SK-N-SH treated with all-trans-retinoic acid at 6 μM for 48 hours (cell line): ENCODE measurements at regions not wholly inside any gene's neighbourhood (a gene's known extent, or its start where the extent isn't known, plus 50 kb on each side); places are given as distances from the start of the nearest gene placed in this dataset.

Source experiments
- ARNTL ChIP-seq: fragments of 450-650 bp; formaldehyde crosslinking; IDR thresholded peaks from 2 replicates; pipeline ENCODE4 v1.5.0; 2020; ENCODE audit warnings: low read depth, mild to moderate bottlenecking, moderate library complexity, borderline replicate concordance
- CSDC2 ChIP-seq: fragments of 250-450 bp; sonication (Bioruptor Pico); IDR thresholded peaks from 2 replicates; pipeline ENCODE4 v1.5.0; 2020; ENCODE audit warnings: mild to moderate bottlenecking, moderate library complexity
- ESRRG ChIP-seq: fragments of 250-450 bp; sonication (Bioruptor Pico); IDR thresholded peaks from 2 replicates; pipeline ENCODE4 v1.6.1; 2021; ENCODE audit warnings: mild to moderate bottlenecking
- GLIS3 ChIP-seq: fragments of 250-450 bp; sonication (Bioruptor Pico); IDR thresholded peaks from 2 replicates; pipeline ENCODE4 v1.5.0; 2020; ENCODE audit warnings: mild to moderate bottlenecking, moderate library complexity
- ISL1 ChIP-seq: fragments of 250-450 bp; sonication (Bioruptor Pico); IDR thresholded peaks from 2 replicates; pipeline ENCODE4 v2.1.2; 2022; ENCODE audit warnings: mild to moderate bottlenecking, moderate library complexity
- OSR1 ChIP-seq: fragments of 250-450 bp; sonication (Bioruptor Pico); IDR thresholded peaks from 2 replicates; pipeline ENCODE4 v1.8.0; 2022; ENCODE audit warnings: moderate library complexity, mild to moderate bottlenecking, inconsistent platforms
- RARB ChIP-seq: fragments of 250-450 bp; sonication (Bioruptor Pico); IDR thresholded peaks from 2 replicates; pipeline ENCODE4 v1.8.0; 2021; ENCODE audit warnings: mild to moderate bottlenecking, moderate library complexity
- TCF4 ChIP-seq: fragments of 250-450 bp; sonication (Bioruptor Pico); IDR thresholded peaks from 2 replicates; pipeline ENCODE4 v1.8.0; 2021; ENCODE audit warnings: mild to moderate bottlenecking, moderate library complexity, borderline replicate concordance
- ZNF565 ChIP-seq: fragments of 450-650 bp; formaldehyde crosslinking; conservative IDR thresholded peaks from 2 replicates; pipeline ENCODE4 v1.5.0; 2020; ENCODE audit warnings: low read depth, mild to moderate bottlenecking, moderate library complexity
- ZNF8 ChIP-seq: fragments of 450-650 bp; formaldehyde crosslinking; IDR thresholded peaks from 2 replicates; pipeline ENCODE4 v1.5.0; 2020; ENCODE audit warnings: mild to moderate bottlenecking, moderate library complexity
- TF ChIP-seq, protein P1 (sequence below): fragments of 250-450 bp; sonication (Bioruptor Pico); IDR thresholded peaks from 2 replicates; pipeline ENCODE4 v1.8.0; 2020; ENCODE audit warnings: mild to moderate bottlenecking, moderate library complexity, borderline replicate concordance
- TF ChIP-seq, protein P2 (sequence below): fragments of 250-450 bp; sonication (Bioruptor Pico); IDR thresholded peaks from 2 replicates; pipeline ENCODE4 v1.8.0; 2021; ENCODE audit warnings: low read depth, mild to moderate bottlenecking, moderate library complexity, borderline replicate concordance

DNA sequence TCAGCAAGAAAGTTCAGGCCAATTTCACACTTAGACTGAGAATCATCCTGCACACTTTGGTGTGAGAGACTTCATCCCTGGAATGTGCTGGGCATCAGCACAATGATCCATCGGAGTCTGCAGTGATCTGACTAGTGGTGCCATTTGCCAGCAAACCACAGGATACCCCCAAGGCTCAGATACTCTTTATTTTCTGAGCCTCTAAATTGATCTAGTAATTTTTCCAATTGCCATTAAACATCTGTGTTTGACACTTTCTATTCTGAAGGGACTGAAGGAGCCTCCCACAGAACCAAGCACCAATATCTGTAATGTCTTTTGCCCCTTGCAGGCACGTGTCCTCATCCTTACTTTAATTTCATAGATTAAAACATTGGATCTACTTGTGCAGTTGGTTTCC, 485.3 kb upstream of the SMIM21 start:
- TF ChIP-seq ISL1 (CRISPR knock-in tag), result no peak
- TF ChIP-seq, protein P1, sequence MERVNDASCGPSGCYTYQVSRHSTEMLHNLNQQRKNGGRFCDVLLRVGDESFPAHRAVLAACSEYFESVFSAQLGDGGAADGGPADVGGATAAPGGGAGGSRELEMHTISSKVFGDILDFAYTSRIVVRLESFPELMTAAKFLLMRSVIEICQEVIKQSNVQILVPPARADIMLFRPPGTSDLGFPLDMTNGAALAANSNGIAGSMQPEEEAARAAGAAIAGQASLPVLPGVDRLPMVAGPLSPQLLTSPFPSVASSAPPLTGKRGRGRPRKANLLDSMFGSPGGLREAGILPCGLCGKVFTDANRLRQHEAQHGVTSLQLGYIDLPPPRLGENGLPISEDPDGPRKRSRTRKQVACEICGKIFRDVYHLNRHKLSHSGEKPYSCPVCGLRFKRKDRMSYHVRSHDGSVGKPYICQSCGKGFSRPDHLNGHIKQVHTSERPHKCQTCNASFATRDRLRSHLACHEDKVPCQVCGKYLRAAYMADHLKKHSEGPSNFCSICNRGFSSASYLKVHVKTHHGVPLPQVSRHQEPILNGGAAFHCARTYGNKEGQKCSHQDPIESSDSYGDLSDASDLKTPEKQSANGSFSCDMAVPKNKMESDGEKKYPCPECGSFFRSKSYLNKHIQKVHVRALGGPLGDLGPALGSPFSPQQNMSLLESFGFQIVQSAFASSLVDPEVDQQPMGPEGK (CRISPR knock-in tag), result no peak
- TF ChIP-seq RARB (CRISPR knock-in tag), result no peak
- no peak for TF ChIP-seq ESRRG
- TF ChIP-seq CSDC2 (CRISPR knock-in tag), result no peak
- TF ChIP-seq, protein P2, sequence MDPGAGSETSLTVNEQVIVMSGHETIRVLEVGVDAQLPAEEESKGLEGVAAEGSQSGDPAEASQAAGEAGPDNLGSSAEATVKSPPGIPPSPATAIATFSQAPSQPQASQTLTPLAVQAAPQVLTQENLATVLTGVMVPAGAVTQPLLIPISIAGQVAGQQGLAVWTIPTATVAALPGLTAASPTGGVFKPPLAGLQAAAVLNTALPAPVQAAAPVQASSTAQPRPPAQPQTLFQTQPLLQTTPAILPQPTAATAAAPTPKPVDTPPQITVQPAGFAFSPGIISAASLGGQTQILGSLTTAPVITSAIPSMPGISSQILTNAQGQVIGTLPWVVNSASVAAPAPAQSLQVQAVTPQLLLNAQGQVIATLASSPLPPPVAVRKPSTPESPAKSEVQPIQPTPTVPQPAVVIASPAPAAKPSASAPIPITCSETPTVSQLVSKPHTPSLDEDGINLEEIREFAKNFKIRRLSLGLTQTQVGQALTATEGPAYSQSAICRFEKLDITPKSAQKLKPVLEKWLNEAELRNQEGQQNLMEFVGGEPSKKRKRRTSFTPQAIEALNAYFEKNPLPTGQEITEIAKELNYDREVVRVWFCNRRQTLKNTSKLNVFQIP (CRISPR knock-in tag), result no peak
- TF ChIP-seq OSR1 (CRISPR knock-in tag), result no peak
- no peak for TF ChIP-seq ZNF565
- no peak for TF ChIP-seq GLIS3 (CRISPR knock-in tag)
- TF ChIP-seq ARNTL, result no peak
- no peak for TF ChIP-seq TCF4 (CRISPR knock-in tag)
- no peak for TF ChIP-seq ZNF8 (CRISPR knock-in tag)
